HG03064 (cell line): ENCODE measurements at regions not wholly inside any gene's neighbourhood (a gene's known extent, or its start where the extent isn't known, plus 50 kb on each side); places are given as distances from the start of the nearest gene placed in this dataset.
"Not testable (repeated sequence)": the region's sequence is repeated elsewhere in the genome, so short reads cannot be mapped to it uniquely, and the experiment has no call there.

Experiments
- ATAC-seq: cut with Tn5 transposase; IDR thresholded peaks from one replicate; pipeline ENCODE4 v1.9.1; 2021; ENCODE audit warnings: low read depth; ENCODE audit not compliant: unreplicated experiment

- no peak for ATAC-seq
Observed at GRCh38 chr6:149233056-149233715, 84.3 kb upstream of the TAB2 start.

- no peak for ATAC-seq
Observed at GRCh38 chr6:149234051-149234962, 83.2 kb upstream of the TAB2 start.

DNA sequence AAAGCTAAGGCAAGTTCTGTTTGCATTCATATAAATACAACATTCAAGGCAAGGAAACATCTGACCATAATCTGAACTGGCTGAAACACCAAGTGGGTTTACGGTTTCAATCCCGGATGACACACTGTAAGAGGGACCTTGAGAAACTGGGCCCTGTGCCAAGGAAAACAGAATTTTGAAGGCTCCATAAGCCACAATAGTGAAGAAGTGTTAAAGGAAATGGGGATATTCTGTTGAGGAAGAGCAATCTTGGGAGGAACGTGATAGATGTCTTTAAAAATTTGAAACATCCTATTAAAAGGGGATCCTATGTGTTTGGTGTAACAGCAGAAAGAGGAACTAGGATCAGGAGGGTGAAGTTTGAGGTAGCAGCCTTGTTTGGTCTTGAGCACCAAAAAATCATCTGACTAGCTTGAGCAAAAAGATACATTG lies 82.4 kb upstream of the TAB2 start:
- ATAC-seq = peak; percentile 89

GRCh38 chr6:149236589-149236988 lies 80.9 kb upstream of the TAB2 start:
- ATAC-seq = no peak

DNA sequence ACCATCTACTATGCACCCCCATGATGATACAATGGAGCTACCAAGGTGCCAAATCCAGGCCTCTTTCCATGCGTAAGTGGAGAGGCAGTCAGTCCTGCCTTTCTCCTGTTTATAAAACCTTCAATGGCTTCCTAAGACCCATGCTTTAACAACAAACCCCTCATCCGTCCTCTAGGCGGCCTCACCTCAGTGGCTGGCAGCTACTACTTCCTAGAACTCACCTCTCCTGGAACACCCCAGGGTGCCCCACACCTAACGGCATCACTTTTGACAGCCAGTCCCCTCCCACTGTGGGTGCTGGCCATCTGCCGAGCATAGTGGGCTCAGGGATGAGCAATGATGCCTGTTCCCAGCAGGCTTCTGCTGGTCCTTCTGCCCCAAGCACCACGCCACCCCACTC lies 80.0 kb upstream of the TAB2 start:
- ATAC-seq = no peak

DNA sequence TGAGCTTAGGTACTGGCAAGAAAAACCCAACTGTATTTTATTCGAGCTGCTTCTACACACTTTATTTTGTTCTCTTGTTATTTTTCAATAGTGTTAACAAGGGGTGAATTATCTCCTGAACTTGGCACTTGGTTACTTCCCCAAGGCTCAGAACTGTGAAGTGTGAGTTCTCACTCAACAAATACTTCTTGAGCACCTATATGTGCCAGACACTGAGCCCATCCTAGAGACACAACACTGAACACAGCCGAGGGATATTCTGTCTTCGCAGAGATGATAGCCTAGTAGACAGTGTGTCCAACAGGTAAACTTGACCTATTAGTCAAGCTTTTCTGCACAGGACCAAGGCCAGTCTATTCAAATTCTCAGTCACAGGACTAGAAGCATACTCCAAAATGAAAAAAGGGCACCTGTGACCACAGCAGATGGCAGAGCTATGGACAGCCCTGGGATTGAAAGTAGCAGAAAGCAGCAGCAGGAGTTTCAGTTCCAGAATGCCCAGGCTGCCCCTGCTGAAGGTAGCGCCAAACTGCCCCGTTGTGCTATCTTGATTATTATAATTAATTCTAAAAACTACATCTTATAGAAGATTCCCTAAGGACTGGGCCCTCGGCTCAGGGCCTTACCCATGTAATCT lies 77.8 kb upstream of the TAB2 start:
- ATAC-seq = no peak

GRCh38 chr6:149242883-149243282 lies 74.6 kb upstream of the TAB2 start:
- ATAC-seq = no peak

DNA sequence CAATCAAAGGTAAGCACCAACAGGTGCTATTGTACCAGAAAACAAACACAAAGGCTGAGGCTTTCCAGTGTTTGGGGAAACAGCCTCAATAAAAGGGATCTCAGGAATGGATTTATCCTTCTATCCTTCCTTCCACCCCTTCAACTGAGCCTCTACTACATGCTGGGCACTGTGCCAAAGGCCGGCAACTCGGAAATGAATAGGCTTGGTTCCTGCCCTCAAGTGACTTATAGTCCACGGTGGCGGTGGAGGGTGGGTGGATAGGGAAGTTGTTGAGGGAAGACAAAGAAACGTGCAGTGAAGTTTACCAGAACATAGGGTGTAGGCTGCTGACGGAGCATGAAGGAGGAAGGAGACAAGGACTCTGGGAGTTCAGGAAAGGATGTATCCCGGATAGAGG lies 73.4 kb upstream of the TAB2 start:
- ATAC-seq = no peak

DNA sequence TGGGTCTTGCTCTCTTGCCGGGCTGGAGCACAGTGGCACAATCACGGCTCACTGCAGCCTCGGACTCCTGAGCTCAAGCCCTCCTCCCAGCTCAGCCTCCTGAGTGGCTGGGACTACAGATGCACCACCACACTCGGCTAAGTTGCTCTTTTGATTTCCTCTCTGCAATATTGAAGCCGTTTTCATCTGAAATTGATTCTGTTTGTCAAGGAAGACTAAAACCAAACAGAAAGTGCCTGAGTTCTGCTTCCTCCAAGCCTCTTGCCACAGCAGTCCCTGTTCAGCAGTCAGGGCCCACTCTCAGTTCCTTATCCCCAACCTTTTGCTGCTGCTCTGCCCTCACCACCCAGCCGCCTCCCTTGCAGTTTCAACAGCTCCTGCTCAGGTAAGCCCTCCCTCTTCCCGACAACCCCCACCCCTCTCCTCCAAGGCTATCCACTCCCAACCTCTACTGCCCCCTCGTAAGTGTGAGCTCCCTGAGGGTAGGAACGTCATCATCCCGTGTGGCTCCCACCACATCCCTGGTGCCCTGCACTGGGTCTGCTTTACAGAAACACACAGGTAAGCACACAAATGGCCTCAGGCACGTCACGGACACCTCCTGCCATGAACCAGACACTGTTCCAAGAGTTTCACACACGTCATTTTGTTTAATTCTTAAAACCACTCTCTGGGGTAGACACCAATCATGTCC lies 70.7 kb upstream of the TAB2 start:
- ATAC-seq = peak; percentile 90

- no peak for ATAC-seq
Observed at GRCh38 chr6:149247385-149247763, 70.1 kb upstream of the TAB2 start.

DNA sequence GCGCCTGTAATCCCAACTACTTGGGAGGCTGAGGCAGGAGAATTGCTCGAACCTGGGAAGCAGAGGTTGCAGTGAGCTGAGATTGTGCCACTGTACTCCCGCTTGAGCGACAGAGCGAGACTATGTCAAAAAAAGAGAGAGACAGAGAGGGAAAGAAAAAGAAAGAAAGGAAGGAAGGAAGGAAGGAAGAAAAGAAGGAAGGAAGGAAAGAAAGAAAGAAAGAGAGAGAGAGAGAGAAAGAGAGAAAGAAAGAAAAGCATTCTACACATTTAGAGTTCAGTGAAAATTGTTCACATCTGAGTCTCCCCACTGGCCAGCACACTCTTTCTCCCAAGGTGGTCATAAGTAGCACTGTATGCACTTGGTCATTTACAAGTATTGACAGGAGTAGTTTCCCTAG lies 69.2 kb upstream of the TAB2 start:
- not testable (repeated sequence) for ATAC-seq

- no peak for ATAC-seq
Observed at GRCh38 chr6:149248693-149249369, 68.7 kb upstream of the TAB2 start.

GRCh38 chr6:149249370-149250357 lies 67.8 kb upstream of the TAB2 start:
- no peak for ATAC-seq

DNA sequence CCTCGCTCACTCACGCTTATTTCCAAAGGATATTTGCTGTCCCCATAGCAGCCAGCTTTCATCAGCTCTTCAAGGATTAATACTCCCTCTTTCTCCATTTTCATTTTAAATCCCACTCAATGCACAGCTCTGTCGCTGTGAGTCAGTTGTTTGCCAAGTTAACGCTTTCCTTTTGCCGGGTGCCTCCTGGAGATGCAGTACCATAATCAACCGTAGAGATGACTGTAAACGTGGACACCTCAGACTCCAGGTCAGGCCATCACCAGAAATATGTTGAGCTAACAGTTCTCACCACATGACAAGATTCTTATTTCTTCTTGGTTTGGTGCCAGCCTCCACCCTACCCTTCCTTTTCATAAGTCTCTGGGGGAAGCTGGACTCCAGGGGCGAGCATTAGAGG lies 66.6 kb upstream of the TAB2 start:
- ATAC-seq = no peak

GRCh38 chr6:149252622-149253021 lies 64.9 kb upstream of the TAB2 start:
- ATAC-seq = no peak

- ATAC-seq = no peak
Observed at GRCh38 chr6:149254253-149254652, 63.3 kb upstream of the TAB2 start.

DNA sequence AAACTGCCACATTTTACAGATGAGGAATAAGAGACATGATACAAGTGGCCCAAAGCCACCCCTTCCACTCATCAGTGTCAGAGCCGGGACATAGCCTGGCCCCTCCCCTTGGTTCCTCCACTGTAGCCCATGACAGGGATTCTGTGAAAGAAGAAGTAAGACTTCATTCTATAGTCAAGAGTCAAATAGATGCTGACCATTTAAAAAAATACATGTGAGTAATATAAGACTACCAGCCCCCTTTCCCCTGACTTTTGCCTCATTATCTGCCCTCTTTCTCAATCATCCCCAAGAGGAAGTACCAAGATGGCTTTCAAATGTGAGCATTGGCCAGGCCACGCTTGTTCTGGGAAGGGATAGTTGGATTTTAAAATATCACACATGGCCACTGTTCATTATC lies 57.8 kb upstream of the TAB2 start:
- no peak for ATAC-seq

GRCh38 chr6:149260214-149260874 lies 57.2 kb upstream of the TAB2 start:
- ATAC-seq = no peak
